Smooth muscle cell (in vitro differentiated cells): ENCODE measurements at regions not wholly inside any gene's neighbourhood (a gene's known extent, or its start where the extent isn't known, plus 50 kb on each side); places are given as distances from the start of the nearest gene placed in this dataset.

Source experiments
- DNase-seq: peaks from one replicate; lab custom pipeline; 2025; ENCODE audit not compliant: unreplicated experiment; lab: John Stamatoyannopoulos, UW
- H2AFZ ChIP-seq: fragments of 200-600 bp; sonication (generic); 2 replicates; pipeline ENCODE4 v1.6.0; 2016; ENCODE audit warnings: antibody characterized with exemption, low read depth, mild to moderate bottlenecking
- H3F3A ChIP-seq: fragments of 200-600 bp; sonication (generic); 2 replicates; pipeline ENCODE4 v1.6.0; 2017; ENCODE audit warnings: antibody characterized with exemption, low read depth
- H3K27ac ChIP-seq: fragments of 200-600 bp; sonication (generic); 2 replicates; pipeline ENCODE4 v1.5.1; 2016; ENCODE audit warnings: low read depth, mild to moderate bottlenecking
- H3K27me3 ChIP-seq: fragments of 200-600 bp; sonication (generic); 2 replicates; pipeline ENCODE4 v1.6.1; 2016; ENCODE audit warnings: low read depth, mild to moderate bottlenecking
- H3K36me3 ChIP-seq: fragments of 200-600 bp; sonication (generic); 2 replicates; pipeline ENCODE4 v1.5.1; 2016; ENCODE audit warnings: low read depth
- H3K4me1 ChIP-seq: fragments of 200-600 bp; sonication (generic); 2 replicates; pipeline ENCODE4 v1.5.1; 2016; ENCODE audit warnings: low read depth
- H3K4me2 ChIP-seq: fragments of 200-600 bp; sonication (generic); 2 replicates; pipeline ENCODE4 v1.6.0; 2016; ENCODE audit warnings: mild to moderate bottlenecking
- H3K4me3 ChIP-seq: fragments of 200-600 bp; sonication (generic); 2 replicates; pipeline ENCODE4 v1.5.1; 2016; ENCODE audit warnings: mild to moderate bottlenecking
- H3K79me2 ChIP-seq: fragments of 200-600 bp; sonication (generic); 2 replicates; pipeline ENCODE4 v1.6.0; 2016; ENCODE audit warnings: low read depth, mild to moderate bottlenecking
- H3K9ac ChIP-seq: fragments of 200-600 bp; sonication (generic); 2 replicates; pipeline ENCODE4 v1.6.0; 2016; ENCODE audit warnings: low read depth
- H3K9me3 ChIP-seq: fragments of 200-600 bp; sonication (generic); replicated peaks from 2 replicates; pipeline ENCODE4 v1.5.1; 2016; ENCODE audit warnings: low read depth
- H4K20me1 ChIP-seq: fragments of 200-600 bp; sonication (generic); 2 replicates; pipeline ENCODE4 v1.6.0; 2016; ENCODE audit warnings: low read depth
- WGBS: methylation state at CpG from one replicate; pipeline ENCODE4 v1.1.7; 2016; ENCODE audit warnings: low lambda C conversion rate; 5-methylcytosine and 5-hydroxymethylcytosine counted together
- TF ChIP-seq, protein P1 (sequence below): fragments of 200-600 bp; sonication (generic); IDR thresholded peaks from 2 replicates; pipeline ENCODE4 v1.5.1; 2017; ENCODE audit warnings: borderline replicate concordance, mild to moderate bottlenecking, antibody characterized with exemption; ENCODE audit not compliant: insufficient read depth, poor library complexity, severe bottlenecking

DNA sequence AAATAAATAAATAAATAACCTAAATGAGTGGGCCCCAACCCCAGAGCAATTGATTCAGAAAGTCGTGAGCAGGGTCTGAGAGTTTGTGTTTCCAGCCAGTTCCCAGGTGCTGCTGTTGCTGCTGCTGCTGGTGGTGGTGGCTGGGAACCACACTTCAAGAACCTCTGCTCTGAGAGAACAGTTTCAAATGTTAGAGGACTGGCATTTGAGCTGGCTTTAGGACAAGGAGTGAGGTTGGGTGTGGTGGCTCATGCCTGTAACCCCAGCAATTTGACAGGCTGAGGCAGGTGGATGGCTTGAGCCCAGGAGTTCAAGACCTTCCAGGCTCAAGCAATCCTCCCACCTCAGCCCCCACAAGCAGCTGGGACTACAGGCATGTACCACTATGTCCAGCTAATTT lies 123.1 kb upstream of the UBE2E1 start:
- no peak overlapping the region for H3K4me3 ChIP-seq
- no peaks in the 10 kb centered on the region for H3K27me3 ChIP-seq
- H2AFZ ChIP-seq: no peak overlapping the region
- 66% methylated on average over 1 of the region's 1 CpG for WGBS
- H3K79me2 ChIP-seq: no peaks in the 10 kb centered on the region
- H3K4me1 ChIP-seq: peaks cover 9% of the 10 kb centered on the region
- TF ChIP-seq, protein P1, sequence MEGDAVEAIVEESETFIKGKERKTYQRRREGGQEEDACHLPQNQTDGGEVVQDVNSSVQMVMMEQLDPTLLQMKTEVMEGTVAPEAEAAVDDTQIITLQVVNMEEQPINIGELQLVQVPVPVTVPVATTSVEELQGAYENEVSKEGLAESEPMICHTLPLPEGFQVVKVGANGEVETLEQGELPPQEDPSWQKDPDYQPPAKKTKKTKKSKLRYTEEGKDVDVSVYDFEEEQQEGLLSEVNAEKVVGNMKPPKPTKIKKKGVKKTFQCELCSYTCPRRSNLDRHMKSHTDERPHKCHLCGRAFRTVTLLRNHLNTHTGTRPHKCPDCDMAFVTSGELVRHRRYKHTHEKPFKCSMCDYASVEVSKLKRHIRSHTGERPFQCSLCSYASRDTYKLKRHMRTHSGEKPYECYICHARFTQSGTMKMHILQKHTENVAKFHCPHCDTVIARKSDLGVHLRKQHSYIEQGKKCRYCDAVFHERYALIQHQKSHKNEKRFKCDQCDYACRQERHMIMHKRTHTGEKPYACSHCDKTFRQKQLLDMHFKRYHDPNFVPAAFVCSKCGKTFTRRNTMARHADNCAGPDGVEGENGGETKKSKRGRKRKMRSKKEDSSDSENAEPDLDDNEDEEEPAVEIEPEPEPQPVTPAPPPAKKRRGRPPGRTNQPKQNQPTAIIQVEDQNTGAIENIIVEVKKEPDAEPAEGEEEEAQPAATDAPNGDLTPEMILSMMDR: no peak
- H3K9me3 ChIP-seq: no peaks in the 10 kb centered on the region
- H4K20me1 ChIP-seq: no peaks in the 10 kb centered on the region
- no peak overlapping the region for H3K27ac ChIP-seq
- H3K4me2 ChIP-seq: no peak overlapping the region
- no peak overlapping the region for H3K9ac ChIP-seq
- no peak for DNase-seq
- H3F3A ChIP-seq: no peaks in the 10 kb centered on the region
- H3K36me3 ChIP-seq: no peaks in the 10 kb centered on the region

DNA sequence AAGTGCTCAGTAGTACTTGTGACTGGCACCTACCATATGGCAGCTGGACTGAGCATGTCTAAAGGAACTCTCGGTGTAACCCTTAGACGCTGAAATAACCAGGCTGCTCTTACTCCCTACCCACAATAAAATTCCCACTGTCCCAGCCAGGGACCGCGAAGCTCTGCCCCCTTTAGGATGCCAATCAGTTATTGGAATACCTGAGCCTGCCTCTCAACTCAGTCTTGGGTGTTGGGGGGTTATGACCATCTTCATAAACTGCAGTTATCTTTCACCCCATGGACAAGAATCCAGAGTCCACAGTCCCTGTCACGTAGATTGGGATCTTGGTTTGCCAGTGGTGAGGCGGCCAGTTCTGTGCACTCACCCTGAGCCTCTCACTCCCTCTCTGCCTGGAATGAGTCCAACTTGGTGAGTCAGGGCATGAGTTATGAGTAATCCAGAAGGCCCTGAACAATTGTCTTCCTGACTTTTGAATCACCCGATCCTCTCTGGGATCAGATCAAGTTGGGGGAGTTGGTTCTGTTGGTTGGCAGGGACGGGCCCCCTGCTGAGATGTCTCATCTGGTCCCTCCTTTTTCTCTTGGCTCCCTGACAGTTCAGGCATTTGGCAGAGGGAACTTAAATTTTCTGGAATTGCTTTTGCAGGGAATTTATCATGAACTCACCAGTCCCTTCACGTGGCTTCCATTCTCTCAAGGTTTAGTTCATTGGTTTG lies 120.1 kb upstream of the UBE2E1 start:
- Histone ChIP-seq H3K27ac (peak overlapping the region; percentile 74), H3K36me3 (no peaks in the 10 kb centered on the region), H4K20me1 (no peaks in the 10 kb centered on the region), H3K4me2 (peak overlapping the region; percentile 62), H3K4me3 (no peak overlapping the region), H3K9ac (no peak overlapping the region), H3K9me3 (no peaks in the 10 kb centered on the region), H2AFZ (no peak overlapping the region), H3K79me2 (no peaks in the 10 kb centered on the region), H3F3A (no peaks in the 10 kb centered on the region), H3K4me1 (peaks cover 9% of the 10 kb centered on the region), H3K27me3 (no peaks in the 10 kb centered on the region)
- DNase-seq: peak; percentile 27
- 44% methylated on average over 9 of the region's 9 CpGs for WGBS
- TF ChIP-seq, protein P1: no peak

DNA sequence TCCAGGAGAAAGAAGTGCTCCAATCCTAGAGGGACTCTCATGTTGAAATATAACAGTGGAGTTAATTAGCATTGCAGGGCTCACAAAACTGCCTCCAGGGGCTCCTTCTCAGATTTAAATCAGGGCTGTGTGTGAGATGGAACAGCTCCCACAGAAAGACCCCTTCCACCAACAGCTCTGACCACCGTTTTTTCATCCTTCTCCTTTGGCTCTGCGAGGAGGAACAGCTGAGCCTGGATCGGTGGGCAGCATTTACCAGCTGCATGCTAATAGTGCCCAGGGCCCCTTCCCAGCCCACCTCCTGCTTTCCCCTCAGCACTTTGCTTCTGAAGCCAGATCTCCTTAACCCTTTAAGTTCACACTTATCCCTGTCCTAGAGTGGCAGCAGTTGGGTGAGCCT lies 119.2 kb upstream of the UBE2E1 start:
- no peaks in the 10 kb centered on the region for H3K36me3 ChIP-seq
- H3F3A ChIP-seq: no peaks in the 10 kb centered on the region
- peaks cover 9% of the 10 kb centered on the region for H3K4me1 ChIP-seq
- no peak overlapping the region for H3K4me3 ChIP-seq
- no peaks in the 10 kb centered on the region for H4K20me1 ChIP-seq
- no peaks in the 10 kb centered on the region for H3K79me2 ChIP-seq
- peak overlapping the region; percentile 62 for H3K4me2 ChIP-seq
- no peak overlapping the region for H3K9ac ChIP-seq
- H3K9me3 ChIP-seq: no peaks in the 10 kb centered on the region
- H3K27ac ChIP-seq: peak overlapping the region; percentile 74
- TF ChIP-seq, protein P1: no peak
- DNase-seq: no peak
- H2AFZ ChIP-seq: no peak overlapping the region
- H3K27me3 ChIP-seq: no peaks in the 10 kb centered on the region
- WGBS: 61% methylated on average over 3 of the region's 3 CpGs

DNA sequence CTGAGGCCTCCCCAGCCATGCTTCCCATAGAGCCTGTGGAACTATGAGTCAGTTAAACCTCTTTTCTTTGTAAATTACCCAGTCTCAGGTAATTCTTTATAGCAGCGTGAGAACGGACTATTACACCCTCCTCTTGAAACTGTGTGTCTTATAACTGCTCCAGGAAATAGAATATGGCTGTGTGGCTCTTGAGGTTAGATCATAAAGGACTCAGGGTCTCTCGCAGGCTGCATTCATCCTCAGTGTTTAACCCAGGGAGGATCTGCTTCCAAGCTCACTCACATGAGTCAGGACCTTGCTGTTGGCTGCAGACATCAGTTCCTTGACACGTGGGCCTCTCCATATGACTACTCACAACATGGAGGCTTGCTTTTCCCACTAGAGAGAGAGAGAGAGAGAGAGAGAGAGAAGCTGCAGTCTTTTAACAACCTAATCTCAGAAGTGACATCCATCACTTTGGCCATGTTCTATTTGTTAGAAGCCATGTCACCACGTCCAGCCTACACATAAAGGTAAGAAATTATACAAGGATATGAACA lies 114.3 kb upstream of the UBE2E1 start:
- TF ChIP-seq, protein P1: no peak
- no peak overlapping the region for H3K4me3 ChIP-seq
- peaks cover 3% of the 10 kb centered on the region for H3K4me1 ChIP-seq
- no peak overlapping the region for H3K4me2 ChIP-seq
- H4K20me1 ChIP-seq: no peaks in the 10 kb centered on the region
- H3K9ac ChIP-seq: no peak overlapping the region
- no peaks in the 10 kb centered on the region for H3F3A ChIP-seq
- H3K79me2 ChIP-seq: no peaks in the 10 kb centered on the region
- WGBS: 69% methylated on average over 5 of the region's 5 CpGs
- H3K27me3 ChIP-seq: no peaks in the 10 kb centered on the region
- no peaks in the 10 kb centered on the region for H3K36me3 ChIP-seq
- H3K27ac ChIP-seq: no peak overlapping the region
- no peak overlapping the region for H2AFZ ChIP-seq
- H3K9me3 ChIP-seq: no peaks in the 10 kb centered on the region
- DNase-seq: no peak
